Heart left ventricle (tissue), 16 donors: ENCODE measurements at regions not wholly inside any gene's neighbourhood (a gene's known extent, or its start where the extent isn't known, plus 50 kb on each side); places are given as distances from the start of the nearest gene placed in this dataset.

ENCODE experiments used
- ATAC-seq, 4 donors: fragments of 200-7000 bp; cut with Tn5 transposase; one replicate each; pipeline ENCODE4 v1.9.1; 2020 to 2022; ENCODE audit warnings: moderate library complexity in 4 of 4, mild to moderate bottlenecking in 3 of 4, moderate number of reproducible peaks in 1 of 4
- DNase-seq, 5 donors: peaks; one replicate each; pipeline ENCODE4 v3.0.0-alpha.2; 2020
- H3K27ac ChIP-seq, 12 donors: fragments of 200-600 bp; sonication (generic) in 4 of 12; one replicate each; pipeline versions ENCODE4 v1.5.0 to v1.8.0; 2016 to 2022; ENCODE audit warnings: mild to moderate bottlenecking in 2 of 12
- H3K27me3 ChIP-seq, 9 donors: fragments of 200-600 bp; sonication (generic) in 2 of 9; one replicate each; pipeline versions ENCODE4 v1.5.1 to v1.8.0; 2016 to 2022; ENCODE audit warnings: mild to moderate bottlenecking in 3 of 9
- H3K36me3 ChIP-seq, 9 donors: fragments of 200-600 bp; sonication (generic) in 2 of 9; one replicate each; pipeline versions ENCODE4 v1.5.0 to v1.8.0; 2018 to 2022; ENCODE audit warnings: mild to moderate bottlenecking in 2 of 9
- H3K4me1 ChIP-seq, 12 donors: fragments of 200-600 bp; sonication (generic) in 4 of 12; one replicate each; pipeline versions ENCODE4 v1.5.0 to v1.8.0; 2016 to 2022; ENCODE audit warnings: mild to moderate bottlenecking in 3 of 12
- H3K4me3 ChIP-seq, 12 donors: fragments of 200-600 bp; sonication (generic) in 4 of 12; one replicate each; pipeline versions ENCODE4 v1.5.0 to v1.8.0; 2017 to 2022; ENCODE audit warnings: mild to moderate bottlenecking in 9 of 12, moderate library complexity in 4 of 12
- H3K9me3 ChIP-seq, 12 donors: fragments of 200-600 bp; sonication (generic) in 4 of 12; one replicate each; pipeline versions ENCODE4 v1.5.0 to v1.8.0; 2016 to 2022; ENCODE audit warnings: mild to moderate bottlenecking in 1 of 12
- POLR2A ChIP-seq, 2 donors: fragments of 450-650 bp; IDR thresholded peaks; one replicate each; pipeline ENCODE4 v1.6.1; 2017; ENCODE audit warnings: antibody characterized with exemption in 2 of 2, mild to moderate bottlenecking in 2 of 2, moderate library complexity in 2 of 2
- WGBS, 4 donors: extraction: QIAGEN DNeasy Blood & Tissue Kit in 2 of 4; methylation state at CpG; one replicate each; pipeline versions ENCODE4 v1.1.5 to v1.1.7; 2013 to 2018; 5-methylcytosine and 5-hydroxymethylcytosine counted together
- intact Hi-C, 10 donors: fragments of 100-400 bp; cut with DNase I; formaldehyde crosslinking; loops; one replicate each; pipeline versions ENCODE4 v1.11.1 to v1.14.2; 2022
- TF ChIP-seq, protein P1 (sequence below), 12 donors: fragments of 200-600 bp; sonication (generic) in 4 of 12; IDR thresholded peaks; one replicate each; pipeline versions ENCODE4 v1.5.0 to v1.8.0; 2018 to 2022; ENCODE audit warnings: antibody characterized with exemption in 12 of 12, mild to moderate bottlenecking in 5 of 12
- donor health status: ischemic (EF 13 %, LVEDD 7.1; RV severe dilation, severe dysfunction).
- donor health status: healthy with polysubstance abuse.
- donor health status: DM: no; HTN: yes; CAD: no.
- donor health status: DM: no; HTN: no; CAD: no.
- donor health status: ischemic (EF 25% LVEDD 6.9; RV normal size, moderate dysfunction).
- donor health status: ischemic (EF 25% LVEDD 5.7; RV mildly dilated, moderate dysfunction).
- donor health status: healthy.
- donor health status: DM: yes; HTN: yes; CAD: no.
- donor health status: ischemic (EF 35%, LVEDD 5.7; RV mildly dilated, moderate dysfunction).
- donor health status: nonischemic (EF 11% LVEDD 7.7; RV severe dilation, severe dysfunction).
- donor health status: DM: yes; HTN: yes; CAD: no.
- donor health status: PGD.
- donor health status: ischemic (EF 29% LVEDD 5.4; RV normal size, mild dysfunction).
- donor health status: nonischemic (EF 23%, LVEDD 6.1; RV moderate dilation, normal function).

DNA sequence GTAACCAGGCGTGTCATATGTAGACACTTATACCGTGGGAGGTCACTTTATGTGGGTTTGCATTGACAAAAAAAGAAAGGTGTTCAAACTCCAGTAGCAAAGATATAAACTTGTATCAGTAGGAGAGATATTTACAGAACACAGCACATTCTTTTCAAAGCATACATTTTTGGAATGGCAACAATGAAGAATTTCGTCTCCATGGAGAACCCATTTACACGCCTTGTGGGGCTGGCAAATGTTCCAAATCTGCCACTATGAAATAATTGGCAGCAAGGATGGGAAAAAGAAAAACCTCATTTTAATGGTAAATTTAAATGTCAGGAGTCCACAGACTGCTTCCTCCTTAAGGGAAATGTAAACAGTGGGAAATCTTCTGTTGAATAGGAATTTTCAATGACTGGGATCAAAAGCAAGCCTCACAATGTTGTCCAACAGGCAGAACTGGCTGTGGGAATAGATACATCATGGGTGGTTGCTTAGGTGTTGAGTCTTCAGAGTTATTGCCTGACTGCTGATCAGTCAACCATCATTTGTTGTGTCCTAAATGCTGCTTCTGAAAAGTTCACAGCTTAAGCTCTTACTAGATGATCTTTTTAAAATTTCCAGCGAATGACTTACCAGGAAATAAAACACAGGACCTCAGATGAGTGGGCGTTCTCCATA, 256.6 kb upstream of the SEMA3C start:
- no peaks in the 10 kb centered on the region for H3K36me3 ChIP-seq
- DNase-seq (no peak), ATAC-seq (no peak)
- H3K4me3 ChIP-seq, result no peak overlapping the region
- intact Hi-C loops, result no loop called here
- H3K9me3 ChIP-seq, result peaks cover 0 to 10% (median 0%) of the 10 kb centered on the region in 12 donors
- 73 to 82% (median 75%) methylated on average over 6 of the region's 6 CpGs for WGBS, 4 donors
- H3K4me1 ChIP-seq, result peaks cover 0 to 8% (median 0%) of the 10 kb centered on the region in 12 donors
- no peak overlapping the region for H3K27ac ChIP-seq
- TF ChIP-seq, protein P1, sequence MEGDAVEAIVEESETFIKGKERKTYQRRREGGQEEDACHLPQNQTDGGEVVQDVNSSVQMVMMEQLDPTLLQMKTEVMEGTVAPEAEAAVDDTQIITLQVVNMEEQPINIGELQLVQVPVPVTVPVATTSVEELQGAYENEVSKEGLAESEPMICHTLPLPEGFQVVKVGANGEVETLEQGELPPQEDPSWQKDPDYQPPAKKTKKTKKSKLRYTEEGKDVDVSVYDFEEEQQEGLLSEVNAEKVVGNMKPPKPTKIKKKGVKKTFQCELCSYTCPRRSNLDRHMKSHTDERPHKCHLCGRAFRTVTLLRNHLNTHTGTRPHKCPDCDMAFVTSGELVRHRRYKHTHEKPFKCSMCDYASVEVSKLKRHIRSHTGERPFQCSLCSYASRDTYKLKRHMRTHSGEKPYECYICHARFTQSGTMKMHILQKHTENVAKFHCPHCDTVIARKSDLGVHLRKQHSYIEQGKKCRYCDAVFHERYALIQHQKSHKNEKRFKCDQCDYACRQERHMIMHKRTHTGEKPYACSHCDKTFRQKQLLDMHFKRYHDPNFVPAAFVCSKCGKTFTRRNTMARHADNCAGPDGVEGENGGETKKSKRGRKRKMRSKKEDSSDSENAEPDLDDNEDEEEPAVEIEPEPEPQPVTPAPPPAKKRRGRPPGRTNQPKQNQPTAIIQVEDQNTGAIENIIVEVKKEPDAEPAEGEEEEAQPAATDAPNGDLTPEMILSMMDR (IDR thresholded peaks at IDR 0.05), result no peak
- TF ChIP-seq POLR2A (IDR thresholded peaks at IDR 0.05), result no peak
- no peaks in the 10 kb centered on the region for H3K27me3 ChIP-seq

GRCh38 chr7:81173766-81174281, 255.0 kb upstream of the SEMA3C start:
- Histone ChIP-seq H3K9me3 (peaks cover 0 to 10% (median 0%) of the 10 kb centered on the region in 12 donors), H3K27me3 (no peaks in the 10 kb centered on the region), H3K36me3 (no peaks in the 10 kb centered on the region), H3K4me3 (no peak overlapping the region), H3K27ac (no peak overlapping the region), H3K4me1 (peaks cover 0 to 8% (median 0%) of the 10 kb centered on the region in 12 donors)
- intact Hi-C loops, result no loop called here
- peak in 1 of 4 donors; percentile 24 for ATAC-seq
- WGBS, 4 donors, result 24 to 48% (median 34%) methylated on average over 7 of the region's 7 CpGs
- DNase-seq, result no peak
- TF ChIP-seq, protein P1 (IDR thresholded peaks at IDR 0.05), result no peak
- no peak for TF ChIP-seq POLR2A (IDR thresholded peaks at IDR 0.05)

DNA sequence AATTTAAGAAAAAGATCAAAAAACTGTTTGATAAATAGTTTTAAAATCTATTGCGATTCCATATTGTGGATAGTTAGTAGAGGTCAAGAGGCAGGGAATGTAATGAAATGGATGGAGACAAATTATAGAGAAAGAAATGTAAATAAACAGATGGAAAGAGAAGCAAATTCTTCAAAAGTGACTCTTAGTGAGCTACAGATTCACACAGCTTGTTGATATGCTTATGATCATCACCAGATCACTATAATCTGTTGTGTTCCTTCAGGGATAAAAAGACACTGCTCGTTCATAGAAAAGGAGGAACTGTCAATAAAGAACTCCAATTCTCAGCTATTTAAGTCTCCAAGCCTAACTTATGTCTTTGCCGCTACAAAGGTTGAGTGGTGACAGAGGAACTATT, 251.4 kb upstream of the SEMA3C start:
- no peaks in the 10 kb centered on the region for H3K9me3 ChIP-seq
- H3K4me3 ChIP-seq, result no peak overlapping the region
- no peaks in the 10 kb centered on the region for H3K36me3 ChIP-seq
- ATAC-seq (no peak), DNase-seq (no peak)
- 75 to 89% (median 85%) methylated on average over 3 of the region's 3 CpGs for WGBS, 4 donors
- TF ChIP-seq, protein P1 (IDR thresholded peaks at IDR 0.05), result no peak
- TF ChIP-seq POLR2A (IDR thresholded peaks at IDR 0.05), result no peak
- H3K4me1 ChIP-seq, result peaks cover 0 to 8% (median 0%) of the 10 kb centered on the region in 12 donors
- no peak overlapping the region for H3K27ac ChIP-seq
- H3K27me3 ChIP-seq, result no peaks in the 10 kb centered on the region
- intact Hi-C loops, result no loop called here

- H3K27ac ChIP-seq, result no peak overlapping the region
- intact Hi-C loops, result no loop called here
- DNase-seq, result no peak
- 78 to 95% (median 83%) methylated on average over 1 of the region's 1 CpG for whole genome bisulfite sequencing, 4 donors
- no peak overlapping the region for H3K4me3 ChIP-seq
- H3K4me1 ChIP-seq, result no peaks in the 10 kb centered on the region
- H3K27me3 ChIP-seq, result no peaks in the 10 kb centered on the region
- no peaks in the 10 kb centered on the region for H3K9me3 ChIP-seq
- TF ChIP-seq POLR2A (IDR thresholded peaks at IDR 0.05), result no peak
- TF ChIP-seq, protein P1 (IDR thresholded peaks at IDR 0.05), result no peak
- ATAC-seq, result no peak
- no peaks in the 10 kb centered on the region for H3K36me3 ChIP-seq
Measured at GRCh38 chr7:81167934-81168333, 249.1 kb upstream of the SEMA3C start.
